Natural killer cell treated with Interleukin-12 subunit alpha and Interleukin-12 subunit beta and Interleukin-15 and Interleukin-18, amount 100 ng/mL, for 72 hours (primary cell): ENCODE measurements at regions not wholly inside any gene's neighbourhood (a gene's known extent, or its start where the extent isn't known, plus 50 kb on each side); places are given as distances from the start of the nearest gene placed in this dataset.

Experiments used
- ATAC-seq, 2 donors: fragments of 150-1000 bp; cut with Tn5 transposase in 1 of 2; sonication (Bioruptor Pico), chemical (Tn5 transposase) in 1 of 2; 2 replicates each; pipeline ENCODE4 v1.10.0; 2021
- DNase-seq: peaks from one replicate; pipeline ENCODE4 v3.0.0; 2022; ENCODE audit warnings: low spot score
- H3K27ac Mint-ChIP-seq, 2 donors: 1 replicate in 1 of 2; 2 replicates in 1 of 2; pipeline ENCODE4 v1.8.0; 2022; ENCODE audit warnings: mixed read lengths in 2 of 2, mild to moderate bottlenecking in 1 of 2, moderate library complexity in 1 of 2
- H3K27me3 Mint-ChIP-seq, 2 donors: 1 replicate in 1 of 2; 2 replicates in 1 of 2; pipeline ENCODE4 v1.8.0; 2022; ENCODE audit warnings: mixed read lengths in 2 of 2
- H3K36me3 Mint-ChIP-seq: one replicate; pipeline ENCODE4 v1.8.0; 2022; ENCODE audit warnings: mixed read lengths
- H3K4me1 Mint-ChIP-seq, 2 donors: 1 replicate in 1 of 2; 2 replicates in 1 of 2; pipeline ENCODE4 v1.8.0; 2022; ENCODE audit warnings: low read depth in 2 of 2, mixed read lengths in 2 of 2, mild to moderate bottlenecking in 1 of 2
- H3K4me3 Mint-ChIP-seq: one replicate; pipeline ENCODE4 v1.8.0; 2022; ENCODE audit warnings: mixed read lengths
- H3K9me3 Mint-ChIP-seq: 2 replicates; pipeline ENCODE4 v1.8.0; 2022; ENCODE audit warnings: mixed read lengths

- Mint-ChIP-seq H3K4me3 (no peak overlapping the region), H3K36me3 (no peaks in the 10 kb centered on the region), H3K9me3 (no peaks in the 10 kb centered on the region), H3K27me3 (peaks cover 5 to 11% of the 10 kb centered on the region in 2 donors), H3K4me1 (peaks cover 5 to 7% of the 10 kb centered on the region in 2 donors), H3K27ac (no peak overlapping the region)
- DNase-seq (no peak), ATAC-seq (peak in 1 of 2 donors; percentile 19)
Observed at GRCh38 chr18:62442391-62442790, 80.4 kb upstream of the ZCCHC2 start.

- Mint-ChIP-seq H3K4me1 (peaks cover 7 to 9% of the 10 kb centered on the region in 2 donors), H3K27me3 (peaks cover 0 to 5% of the 10 kb centered on the region in 2 donors), H3K27ac (peak overlapping the region in 1 of 2 donors; percentile 4), H3K9me3 (no peaks in the 10 kb centered on the region), H3K36me3 (no peaks in the 10 kb centered on the region), H3K4me3 (peak overlapping the region; percentile 25)
- ATAC-seq (peak in 1 of 2 donors; percentile 77), DNase-seq (no peak)
Observed at GRCh38 chr18:62445386-62445917, 77.4 kb upstream of the ZCCHC2 start.

GRCh38 chr18:62446511-62446910 lies 76.3 kb upstream of the ZCCHC2 start:
- Mint-ChIP-seq H3K4me1 (peaks cover 18 to 19% of the 10 kb centered on the region in 2 donors), H3K27me3 (peaks cover 0 to 5% of the 10 kb centered on the region in 2 donors), H3K9me3 (no peaks in the 10 kb centered on the region), H3K4me3 (no peak overlapping the region), H3K27ac (peak overlapping the region in 1 of 2 donors; percentile 4), H3K36me3 (no peaks in the 10 kb centered on the region)
- ATAC-seq = no peak
- no peak for DNase-seq

- DNase-seq = no peak
- Mint-ChIP-seq H3K4me1 (peaks cover 19 to 23% of the 10 kb centered on the region in 2 donors), H3K27me3 (peaks cover 0 to 5% of the 10 kb centered on the region in 2 donors), H3K36me3 (no peaks in the 10 kb centered on the region), H3K9me3 (no peaks in the 10 kb centered on the region), H3K4me3 (no peak overlapping the region), H3K27ac (peak overlapping the region in 1 of 2 donors; percentile 56)
- ATAC-seq = no peak
Observed at GRCh38 chr18:62447652-62448051, 75.2 kb upstream of the ZCCHC2 start.

- ATAC-seq (no peak), DNase-seq (no peak)
- peaks cover 0 to 7% of the 10 kb centered on the region in 2 donors for H3K27me3 Mint-ChIP-seq
- no peaks in the 10 kb centered on the region for H3K36me3 Mint-ChIP-seq
- H3K4me3 Mint-ChIP-seq = no peak overlapping the region
- no peaks in the 10 kb centered on the region for H3K9me3 Mint-ChIP-seq
- peaks cover 22 to 25% of the 10 kb centered on the region in 2 donors for H3K4me1 Mint-ChIP-seq
- H3K27ac Mint-ChIP-seq = no peak overlapping the region
Observed at GRCh38 chr18:62448426-62448825, 74.4 kb upstream of the ZCCHC2 start.

- DNase-seq (no peak), ATAC-seq (no peak)
- H3K27ac Mint-ChIP-seq = no peak overlapping the region
- H3K4me1 Mint-ChIP-seq = peaks cover 28 to 33% of the 10 kb centered on the region in 2 donors
- no peaks in the 10 kb centered on the region for H3K9me3 Mint-ChIP-seq
- peaks cover 0 to 12% of the 10 kb centered on the region in 2 donors for H3K27me3 Mint-ChIP-seq
- H3K4me3 Mint-ChIP-seq = no peak overlapping the region
- no peaks in the 10 kb centered on the region for H3K36me3 Mint-ChIP-seq
Observed at GRCh38 chr18:62449490-62450104, 73.2 kb upstream of the ZCCHC2 start.

- no peak for DNase-seq
- no peaks in the 10 kb centered on the region for H3K9me3 Mint-ChIP-seq
- H3K4me1 Mint-ChIP-seq = peaks cover 28 to 33% of the 10 kb centered on the region in 2 donors
- H3K36me3 Mint-ChIP-seq = no peaks in the 10 kb centered on the region
- H3K27ac Mint-ChIP-seq = no peak overlapping the region
- H3K27me3 Mint-ChIP-seq = peaks cover 0 to 12% of the 10 kb centered on the region in 2 donors
- H3K4me3 Mint-ChIP-seq = no peak overlapping the region
- no peak for ATAC-seq
Observed at GRCh38 chr18:62450175-62450545, 72.7 kb upstream of the ZCCHC2 start.

- peaks cover 0 to 12% of the 10 kb centered on the region in 2 donors for H3K27me3 Mint-ChIP-seq
- peak overlapping the region; percentile 10 for H3K4me3 Mint-ChIP-seq
- H3K9me3 Mint-ChIP-seq = no peaks in the 10 kb centered on the region
- peak overlapping the region in 1 of 2 donors; percentile 19 for H3K27ac Mint-ChIP-seq
- ATAC-seq (no peak), DNase-seq (no peak)
- no peaks in the 10 kb centered on the region for H3K36me3 Mint-ChIP-seq
- H3K4me1 Mint-ChIP-seq = peaks cover 25 to 30% of the 10 kb centered on the region in 2 donors
Observed at GRCh38 chr18:62450546-62451410, 72.0 kb upstream of the ZCCHC2 start.

- Mint-ChIP-seq H3K36me3 (no peaks in the 10 kb centered on the region), H3K27ac (peak overlapping the region in 1 of 2 donors; percentile 70), H3K4me3 (peak overlapping the region; percentile 53), H3K4me1 (peaks cover 23 to 30% of the 10 kb centered on the region in 2 donors), H3K27me3 (peaks cover 0 to 8% of the 10 kb centered on the region in 2 donors), H3K9me3 (no peaks in the 10 kb centered on the region)
- peak; percentile 82 to 91 for ATAC-seq
- DNase-seq = peak; percentile 78
Observed at GRCh38 chr18:62452280-62452831, 70.5 kb upstream of the ZCCHC2 start.

GRCh38 chr18:62453864-62454263 lies 69.0 kb upstream of the ZCCHC2 start:
- peaks cover 23 to 30% of the 10 kb centered on the region in 2 donors for H3K4me1 Mint-ChIP-seq
- no peaks in the 10 kb centered on the region for H3K36me3 Mint-ChIP-seq
- DNase-seq (no peak), ATAC-seq (peak in 1 of 2 donors; percentile 41)
- H3K4me3 Mint-ChIP-seq = peak overlapping the region; percentile 47
- no peaks in the 10 kb centered on the region for H3K9me3 Mint-ChIP-seq
- H3K27ac Mint-ChIP-seq = peak overlapping the region; percentile 13 to 74
- H3K27me3 Mint-ChIP-seq = peaks cover 0 to 7% of the 10 kb centered on the region in 2 donors

- H3K4me3 Mint-ChIP-seq = no peak overlapping the region
- no peak for DNase-seq
- ATAC-seq = no peak
- H3K27ac Mint-ChIP-seq = peak overlapping the region in 1 of 2 donors; percentile 74
- peaks cover 23 to 30% of the 10 kb centered on the region in 2 donors for H3K4me1 Mint-ChIP-seq
- H3K27me3 Mint-ChIP-seq = peaks cover 0 to 7% of the 10 kb centered on the region in 2 donors
- H3K36me3 Mint-ChIP-seq = no peaks in the 10 kb centered on the region
- H3K9me3 Mint-ChIP-seq = no peaks in the 10 kb centered on the region
Observed at GRCh38 chr18:62454527-62454926, 68.3 kb upstream of the ZCCHC2 start.

GRCh38 chr18:62455222-62455621 lies 67.6 kb upstream of the ZCCHC2 start:
- Mint-ChIP-seq H3K36me3 (no peaks in the 10 kb centered on the region), H3K4me1 (peaks cover 23 to 27% of the 10 kb centered on the region in 2 donors)
- no peak for ATAC-seq

GRCh38 chr18:62457877-62458276 lies 64.9 kb upstream of the ZCCHC2 start:
- no peak for DNase-seq
- H3K4me3 Mint-ChIP-seq = no peak overlapping the region
- H3K4me1 Mint-ChIP-seq = peaks cover 9 to 10% of the 10 kb centered on the region in 2 donors
- no peaks in the 10 kb centered on the region for H3K36me3 Mint-ChIP-seq
- peaks cover 0 to 7% of the 10 kb centered on the region in 2 donors for H3K27me3 Mint-ChIP-seq
- H3K9me3 Mint-ChIP-seq = no peaks in the 10 kb centered on the region
- H3K27ac Mint-ChIP-seq = no peak overlapping the region
- ATAC-seq = no peak

More at GRCh38 chr18:62455222-62455621, 67.6 kb upstream of the ZCCHC2 start:
- no peak for DNase-seq
- Mint-ChIP-seq H3K27ac (peak overlapping the region in 1 of 2 donors; percentile 74), H3K27me3 (peaks cover 0 to 7% of the 10 kb centered on the region in 2 donors), H3K9me3 (no peaks in the 10 kb centered on the region), H3K4me3 (no peak overlapping the region)
